Germinal center (tissue), 1 donor: ENCODE measurements at regions not wholly inside any gene's neighbourhood (a gene's known extent, or its start where the extent isn't known, plus 50 kb on each side); places are given as distances from the start of the nearest gene placed in this dataset.

Source experiments
- DNase-seq: peaks from one replicate; pipeline ENCODE4 v3.0.0; 2012; ENCODE audit warnings: mixed read lengths, low spot score

GRCh38 chr17:36756695-36757094 is 155.3 kb downstream of the MRM1 start:
- DNase-seq: no peak

GRCh38 chr17:36760425-36760824 is 159.0 kb downstream of the MRM1 start:
- no peak for DNase-seq

GRCh38 chr17:36761203-36761950 is 160.0 kb downstream of the MRM1 start:
- DNase-seq: no peak

GRCh38 chr17:36765436-36766043 is 164.2 kb downstream of the MRM1 start:
- DNase-seq: no peak

GRCh38 chr17:36768394-36768793 is 167.0 kb downstream of the MRM1 start:
- no peak for DNase-seq

GRCh38 chr17:36773039-36773438 is 164.2 kb upstream of the LHX1 start:
- no peak for DNase-seq

GRCh38 chr17:36777118-36777517 is 160.2 kb upstream of the LHX1 start:
- no peak for DNase-seq

- no peak for DNase-seq
Observed at GRCh38 chr17:36778448-36778847, 158.8 kb upstream of the LHX1 start.

- no peak for DNase-seq
Observed at GRCh38 chr17:36779550-36779949, 157.7 kb upstream of the LHX1 start.

- DNase-seq: no peak
Observed at GRCh38 chr17:36784633-36785032, 152.6 kb upstream of the LHX1 start.

- DNase-seq: no peak
Observed at GRCh38 chr17:36786867-36787266, 150.4 kb upstream of the LHX1 start.

GRCh38 chr17:36791150-36791941 is 145.9 kb upstream of the LHX1 start:
- DNase-seq: no peak

- DNase-seq: no peak
Observed at GRCh38 chr17:36791942-36792475, 145.3 kb upstream of the LHX1 start.

- no peak for DNase-seq
Observed at GRCh38 chr17:36792849-36793248, 144.4 kb upstream of the LHX1 start.

GRCh38 chr17:36793976-36794375 is 143.3 kb upstream of the LHX1 start:
- no peak for DNase-seq

GRCh38 chr17:36807496-36808179 is 129.6 kb upstream of the LHX1 start:
- no peak for DNase-seq

GRCh38 chr17:36808180-36808661 is 129.1 kb upstream of the LHX1 start:
- no peak for DNase-seq

GRCh38 chr17:36812762-36813161 is 124.5 kb upstream of the LHX1 start:
- DNase-seq: no peak

- DNase-seq: no peak
Observed at GRCh38 chr17:36813357-36813756, 123.9 kb upstream of the LHX1 start.

GRCh38 chr17:36813957-36814563 is 123.2 kb upstream of the LHX1 start:
- no peak for DNase-seq

GRCh38 chr17:36814958-36815357 is 122.3 kb upstream of the LHX1 start:
- no peak for DNase-seq
